H1 (cell line): ENCODE measurements at regions not wholly inside any gene's neighbourhood (a gene's known extent, or its start where the extent isn't known, plus 50 kb on each side); places are given as distances from the start of the nearest gene placed in this dataset.

Experiments used
- CTBP2 ChIP-seq: IDR thresholded peaks from 2 replicates; pipeline ENCODE4 v1.7.0; 2011; ENCODE audit warnings: borderline replicate concordance, mild to moderate bottlenecking, moderate library complexity, mixed read lengths, low read length; ENCODE audit not compliant: insufficient read depth, insufficient read length
- EZH2 ChIP-seq: fragments of 200-600 bp; sonication (generic); IDR thresholded peaks from 2 replicates; pipeline ENCODE4 v1.7.1; 2012; ENCODE audit warnings: low read depth, mild to moderate bottlenecking, moderate library complexity, low read length, inconsistent platforms; ENCODE audit not compliant: severe bottlenecking
- HDAC2 ChIP-seq, 2 experiments: fragments of 300-600 bp in 1 of 2; sonication (generic) in 1 of 2; IDR thresholded peaks; 2 replicates each; pipeline ENCODE4 v1.6.1; 2011 to 2012; ENCODE audit warnings: low read depth in 2 of 2, low read length in 2 of 2, mild to moderate bottlenecking in 2 of 2, moderate library complexity in 2 of 2, borderline replicate concordance in 1 of 2, inconsistent platforms in 1 of 2
- JUN ChIP-seq: IDR thresholded peaks from 2 replicates; pipeline ENCODE4 v1.6.1; 2011; ENCODE audit warnings: low read depth, mild to moderate bottlenecking, improper control_type of control experiment, low read length
- KDM1A ChIP-seq: fragments of 200-600, 300-600 bp; sonication (generic); IDR thresholded peaks from 2 replicates; pipeline ENCODE4 v1.7.1; 2016; ENCODE audit warnings: mild to moderate bottlenecking, low read length, borderline replicate concordance
- POLR2A ChIP-seq, 2 experiments: IDR thresholded peaks; 1 replicate in 1 of 2; 2 replicates in 1 of 2; pipeline ENCODE4 v1.6.1; 2011; ENCODE audit warnings: low read depth in 2 of 2, low read length in 2 of 2, mild to moderate bottlenecking in 2 of 2; ENCODE audit errors: control extremely low read depth in 1 of 2
- USF2 ChIP-seq: IDR thresholded peaks from 2 replicates; pipeline ENCODE4 v1.6.1; 2011; ENCODE audit warnings: low read length, improper control_type of control experiment
- TF ChIP-seq, protein P1 (sequence below), 3 experiments: IDR thresholded peaks; 1 replicate in 2 of 3; 2 replicates in 1 of 3; pipeline versions ENCODE4 v1.5.1 to v1.6.1; 2011; ENCODE audit warnings: low read length in 3 of 3, mild to moderate bottlenecking in 3 of 3, inconsistent platforms in 2 of 3, low read depth in 1 of 3, moderate library complexity in 1 of 3; ENCODE audit not compliant: insufficient read depth in 1 of 3; ENCODE audit errors: control extremely low read depth in 1 of 3

DNA sequence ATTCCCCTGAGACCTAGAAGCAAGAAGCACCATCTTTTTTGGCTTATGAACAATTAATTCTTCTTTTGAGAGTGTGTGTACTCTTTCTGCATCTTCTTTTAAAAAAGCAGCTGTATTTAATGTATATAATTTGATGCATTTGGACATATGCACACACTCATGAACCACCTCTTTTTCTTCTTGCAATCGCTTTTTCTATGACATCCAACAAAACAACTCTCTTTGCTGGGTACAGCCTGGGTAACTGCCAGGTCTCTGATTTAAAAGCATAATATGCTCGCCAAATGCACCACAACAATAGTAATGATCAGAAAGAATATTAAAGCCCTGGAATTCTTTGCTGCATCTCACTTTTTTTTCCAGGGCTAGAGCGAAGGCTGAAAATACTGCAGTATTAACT is 97.3 kb downstream of the HAPSTR1 start:
- TF ChIP-seq JUN = no peak
- no peak for TF ChIP-seq EZH2
- no peak for TF ChIP-seq POLR2A (IDR thresholded peaks at IDR 0.05; ENCODE audit: control extremely low read depth in 1 of 2, low read depth in 2 of 2, low read length in 2 of 2)
- TF ChIP-seq, protein P1, sequence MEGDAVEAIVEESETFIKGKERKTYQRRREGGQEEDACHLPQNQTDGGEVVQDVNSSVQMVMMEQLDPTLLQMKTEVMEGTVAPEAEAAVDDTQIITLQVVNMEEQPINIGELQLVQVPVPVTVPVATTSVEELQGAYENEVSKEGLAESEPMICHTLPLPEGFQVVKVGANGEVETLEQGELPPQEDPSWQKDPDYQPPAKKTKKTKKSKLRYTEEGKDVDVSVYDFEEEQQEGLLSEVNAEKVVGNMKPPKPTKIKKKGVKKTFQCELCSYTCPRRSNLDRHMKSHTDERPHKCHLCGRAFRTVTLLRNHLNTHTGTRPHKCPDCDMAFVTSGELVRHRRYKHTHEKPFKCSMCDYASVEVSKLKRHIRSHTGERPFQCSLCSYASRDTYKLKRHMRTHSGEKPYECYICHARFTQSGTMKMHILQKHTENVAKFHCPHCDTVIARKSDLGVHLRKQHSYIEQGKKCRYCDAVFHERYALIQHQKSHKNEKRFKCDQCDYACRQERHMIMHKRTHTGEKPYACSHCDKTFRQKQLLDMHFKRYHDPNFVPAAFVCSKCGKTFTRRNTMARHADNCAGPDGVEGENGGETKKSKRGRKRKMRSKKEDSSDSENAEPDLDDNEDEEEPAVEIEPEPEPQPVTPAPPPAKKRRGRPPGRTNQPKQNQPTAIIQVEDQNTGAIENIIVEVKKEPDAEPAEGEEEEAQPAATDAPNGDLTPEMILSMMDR (IDR thresholded peaks at IDR 0.05; ENCODE audit: control extremely low read depth in 1 of 3, insufficient read depth in 1 of 3, low read depth in 1 of 3, low read length in 3 of 3) = no peak
- TF ChIP-seq CTBP2 = no peak
- no peak for TF ChIP-seq HDAC2 (IDR thresholded peaks at IDR 0.05; ENCODE audit: borderline replicate concordance in 1 of 2, low read depth in 2 of 2, low read length in 2 of 2)
- no peak for TF ChIP-seq KDM1A
- no peak for TF ChIP-seq USF2
